Sciatic nerve (tissue), 2 donors: ENCODE measurements at regions not wholly inside any gene's neighbourhood (a gene's known extent, or its start where the extent isn't known, plus 50 kb on each side); places are given as distances from the start of the nearest gene placed in this dataset.
"Not testable (repeated sequence)": the region's sequence is repeated elsewhere in the genome, so short reads cannot be mapped to it uniquely, and the experiment has no call there.

Experiments
- ATAC-seq: fragments of 200-7000 bp; cut with Tn5 transposase; one replicate; pipeline ENCODE4 v1.9.1; 2020; ENCODE audit warnings: mild to moderate bottlenecking, moderate library complexity
- DNase-seq: peaks from one replicate; pipeline ENCODE4 v3.0.0-alpha.2; 2020; ENCODE audit warnings: low spot score
- intact Hi-C: fragments of 100-400 bp; cut with DNase I; formaldehyde crosslinking; loops from one replicate; pipeline ENCODE4 v1.14.2; 2022
- donor health status: DM: no; HTN: no; CAD: no.
- donor health status: DM: no; HTN: no; CAD: no.

DNA sequence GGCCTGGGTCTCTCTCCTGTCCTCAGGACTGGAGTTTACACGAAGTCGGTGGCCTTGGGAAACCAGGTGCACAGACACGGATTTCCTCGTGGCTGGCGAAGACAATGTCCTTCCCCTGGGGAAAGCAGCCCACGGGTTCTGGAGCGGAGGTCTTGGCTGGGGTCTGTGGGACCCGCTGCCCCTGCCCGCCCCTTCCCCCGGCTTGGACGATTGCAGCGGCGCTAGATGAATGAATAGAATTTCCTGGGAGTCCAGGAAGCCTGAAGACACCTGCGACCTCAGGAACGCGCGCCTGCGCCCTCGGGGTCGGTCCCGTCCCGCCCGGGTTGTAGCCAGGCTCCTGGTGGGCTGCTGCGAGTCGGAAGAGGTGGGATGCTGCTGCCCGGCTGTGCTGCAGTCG, 564.7 kb downstream of the TSPY10 start:
- intact Hi-C loops = no loop called here
- ATAC-seq (no peak), DNase-seq (peak; percentile 38)

DNA sequence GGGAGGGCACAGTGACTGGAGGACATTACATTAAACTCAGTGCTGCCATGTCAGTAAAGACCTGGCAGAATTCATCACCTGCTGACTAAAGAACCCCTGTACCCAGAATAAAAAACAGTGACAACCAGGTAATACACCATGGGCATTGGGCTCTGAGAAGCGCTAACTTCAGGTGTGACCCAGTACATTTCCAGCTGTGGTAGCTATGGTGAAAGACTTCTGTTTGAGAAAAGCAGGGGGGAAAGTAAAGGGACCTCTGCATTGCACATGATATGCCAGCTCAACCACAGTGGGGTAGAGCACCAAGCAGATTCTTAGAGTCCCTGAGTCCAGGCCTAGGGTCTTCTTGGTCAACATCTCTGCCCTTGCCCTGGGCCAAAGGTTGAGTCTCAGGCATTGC, 578.6 kb downstream of the TSPY10 start:
- ATAC-seq, intact Hi-C loops, DNase-seq: not testable (repeated sequence)
